HEK293T (cell line): ENCODE measurements at regions not wholly inside any gene's neighbourhood (a gene's known extent, or its start where the extent isn't known, plus 50 kb on each side); places are given as distances from the start of the nearest gene placed in this dataset.

ENCODE experiments used
- CTCF ChIA-PET: fragments of 350-600 bp; formaldehyde crosslinking; extraction: SDS; loops from one replicate; lab custom pipeline; 2021; ENCODE audit warnings: antibody characterized with exemption, inconsistent platforms; lab: Yijun Ruan, JAX
- POLR2A ChIA-PET: fragments of 350-600 bp; formaldehyde crosslinking; extraction: SDS; loops from one replicate; lab custom pipeline; 2020; ENCODE audit warnings: antibody characterized with exemption, inconsistent platforms; lab: Yijun Ruan, JAX
- DNase-seq: peaks from one replicate; pipeline ENCODE4 v3.0.0; 2012; ENCODE audit warnings: mixed read lengths; ENCODE audit errors: extremely low spot score
- ARNT ChIP-seq: fragments of 450-650 bp; IDR thresholded peaks from 2 replicates; pipeline ENCODE4 v1.6.1; 2017; ENCODE audit warnings: mild to moderate bottlenecking
- BHLHE40 ChIP-seq: fragments of 450-650 bp; IDR thresholded peaks from 2 replicates; pipeline ENCODE4 v1.6.1; 2016; ENCODE audit warnings: mild to moderate bottlenecking, moderate library complexity, borderline replicate concordance
- CTBP1 ChIP-seq: fragments of 450-650 bp; IDR thresholded peaks from 2 replicates; pipeline ENCODE4 v1.6.1; 2016; ENCODE audit warnings: borderline replicate concordance
- ELF4 ChIP-seq: fragments of 450-650 bp; IDR thresholded peaks from 2 replicates; pipeline ENCODE4 v1.6.1; 2017; ENCODE audit warnings: antibody characterized with exemption
- FOXA1 ChIP-seq: fragments of 450-650 bp; IDR thresholded peaks from 2 replicates; pipeline ENCODE4 v1.6.1; 2016; ENCODE audit warnings: mild to moderate bottlenecking
- FOXK2 ChIP-seq: fragments of 450-650 bp; IDR thresholded peaks from 2 replicates; pipeline ENCODE4 v1.6.1; 2016; ENCODE audit warnings: mild to moderate bottlenecking
- FOXM1 ChIP-seq: fragments of 450-650 bp; IDR thresholded peaks from 2 replicates; pipeline ENCODE4 v1.6.1; 2017; ENCODE audit warnings: mild to moderate bottlenecking, borderline replicate concordance
- HDGF ChIP-seq: fragments of 450-650 bp; IDR thresholded peaks from 2 replicates; pipeline ENCODE4 v1.6.1; 2017; ENCODE audit warnings: antibody characterized with exemption, borderline replicate concordance
- L3MBTL2 ChIP-seq: fragments of 450-650 bp; conservative IDR thresholded peaks from 2 replicates; pipeline ENCODE4 v1.6.1; 2016; ENCODE audit warnings: mild to moderate bottlenecking
- LEF1 ChIP-seq: fragments of 450-650 bp; IDR thresholded peaks from 2 replicates; pipeline ENCODE4 v1.6.1; 2017; ENCODE audit warnings: mild to moderate bottlenecking, borderline replicate concordance
- NFRKB ChIP-seq: fragments of 450-650 bp; IDR thresholded peaks from 2 replicates; pipeline ENCODE4 v1.6.1; 2016; ENCODE audit warnings: mild to moderate bottlenecking, moderate library complexity
- SP1 ChIP-seq: fragments of 450-650 bp; IDR thresholded peaks from 2 replicates; pipeline ENCODE4 v1.6.1; 2017
- SUZ12 ChIP-seq: fragments of 450-650 bp; IDR thresholded peaks from 2 replicates; pipeline ENCODE4 v1.6.1; 2016; ENCODE audit warnings: mild to moderate bottlenecking
- TARDBP ChIP-seq: fragments of 450-650 bp; IDR thresholded peaks from 2 replicates; pipeline ENCODE4 v1.6.1; 2016
- ZNF384 ChIP-seq: fragments of 450-650 bp; IDR thresholded peaks from 2 replicates; pipeline ENCODE4 v1.6.1; 2016
- TF ChIP-seq, protein P1 (sequence below): fragments of 450-650 bp; IDR thresholded peaks from 2 replicates; pipeline ENCODE4 v1.6.1; 2016

DNA sequence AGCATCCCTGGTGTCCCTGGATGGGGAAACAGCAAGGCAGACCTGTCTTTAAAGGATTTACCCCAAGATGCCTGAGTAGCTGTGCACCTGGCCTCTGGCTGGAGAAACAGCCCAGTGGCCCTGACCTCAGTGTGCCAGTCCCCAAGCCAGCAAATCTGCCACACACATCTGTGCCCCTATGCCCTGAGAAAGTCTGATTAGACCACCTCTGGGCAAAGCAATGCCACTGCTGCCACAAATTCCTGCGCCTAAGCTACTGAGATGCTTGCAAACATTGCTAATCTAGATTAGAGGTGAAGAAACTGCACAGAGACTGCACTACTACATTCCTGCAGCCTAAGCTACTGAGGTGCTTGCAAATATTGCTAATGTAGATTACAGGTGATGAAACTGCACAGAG lies 269.6 kb downstream of the CEMIP2 start:
- CTCF ChIA-PET = no interaction called here
- TF ChIP-seq SUZ12 (no peak), CTBP1 (no peak), SP1 (no peak), ARNT (no peak), L3MBTL2 (no peak), FOXM1 (no peak), ZNF384 (no peak), HDGF (no peak), TARDBP (no peak), LEF1 (no peak)
- TF ChIP-seq, protein P1, sequence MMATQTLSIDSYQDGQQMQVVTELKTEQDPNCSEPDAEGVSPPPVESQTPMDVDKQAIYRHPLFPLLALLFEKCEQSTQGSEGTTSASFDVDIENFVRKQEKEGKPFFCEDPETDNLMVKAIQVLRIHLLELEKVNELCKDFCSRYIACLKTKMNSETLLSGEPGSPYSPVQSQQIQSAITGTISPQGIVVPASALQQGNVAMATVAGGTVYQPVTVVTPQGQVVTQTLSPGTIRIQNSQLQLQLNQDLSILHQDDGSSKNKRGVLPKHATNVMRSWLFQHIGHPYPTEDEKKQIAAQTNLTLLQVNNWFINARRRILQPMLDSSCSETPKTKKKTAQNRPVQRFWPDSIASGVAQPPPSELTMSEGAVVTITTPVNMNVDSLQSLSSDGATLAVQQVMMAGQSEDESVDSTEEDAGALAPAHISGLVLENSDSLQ = no peak
- POLR2A ChIA-PET = no interaction called here
- no peak for DNase-seq

DNA sequence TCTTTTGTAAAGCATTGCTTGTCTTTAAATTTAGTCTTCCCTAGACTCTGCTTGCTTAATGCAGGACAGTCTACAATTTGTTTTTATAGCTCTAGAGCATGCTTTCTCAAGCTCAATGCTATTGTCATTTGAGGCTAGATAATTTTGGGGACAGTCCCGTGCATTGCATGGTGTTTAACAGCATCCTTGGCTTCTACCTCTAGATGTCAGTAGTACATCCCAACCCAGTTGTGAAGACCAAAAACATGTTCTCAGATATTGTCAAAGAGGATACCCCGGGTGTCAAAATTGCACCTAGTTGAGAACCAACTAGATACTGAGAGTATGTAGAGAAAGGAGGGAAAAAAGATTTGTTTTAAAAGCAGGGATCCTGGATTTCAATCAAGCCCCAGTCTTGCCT lies 277.5 kb downstream of the CEMIP2 start:
- CTCF ChIA-PET = interaction anchor here (0.6 kb wide), 2 partner anchors 8 to 193 kb away, joined by 3 read pairs; no protein-coding TSS in a partner anchor
- no peak for DNase-seq
- TF ChIP-seq NFRKB (no peak), L3MBTL2 (no peak), TARDBP (no peak), FOXK2 (no peak), SUZ12 (no peak), FOXA1 (no peak), SP1 (no peak), FOXM1 (no peak), ARNT (no peak), BHLHE40 (no peak), CTBP1 (no peak), ZNF384 (no peak)
- TF ChIP-seq, protein P1 = no peak
- POLR2A ChIA-PET = no interaction called here

DNA sequence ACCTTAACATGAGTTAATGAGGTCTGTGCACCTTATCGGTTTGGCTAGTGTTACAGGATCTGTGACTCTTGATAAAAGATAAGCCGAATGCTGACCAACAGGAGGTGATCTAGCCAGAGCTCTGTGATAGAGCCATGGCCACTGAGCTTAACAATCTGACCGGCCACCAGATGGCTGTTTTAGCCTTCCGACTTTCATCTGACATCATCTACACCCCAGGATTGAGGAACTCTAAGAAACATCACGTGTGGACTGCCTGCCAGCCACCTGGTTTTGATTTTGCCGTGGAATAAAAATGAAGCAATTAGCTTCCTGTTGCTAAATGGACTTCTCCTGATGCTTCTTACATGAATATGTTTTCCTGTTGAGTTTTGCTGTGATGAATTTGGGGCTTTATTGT lies 281.3 kb downstream of the CEMIP2 start:
- CTCF ChIA-PET = interaction anchor here (0.6 kb wide), 1 partner anchor 326 kb away, joined by 3 read pairs; no protein-coding TSS in a partner anchor
- no peak for DNase-seq
- POLR2A ChIA-PET = no interaction called here
- TF ChIP-seq NFRKB = no peak
- TF ChIP-seq LEF1 = no peak
- no peak for TF ChIP-seq ELF4
- no peak for TF ChIP-seq FOXA1
- TF ChIP-seq BHLHE40 = no peak
- TF ChIP-seq SP1 = no peak
- TF ChIP-seq FOXM1 = no peak

DNA sequence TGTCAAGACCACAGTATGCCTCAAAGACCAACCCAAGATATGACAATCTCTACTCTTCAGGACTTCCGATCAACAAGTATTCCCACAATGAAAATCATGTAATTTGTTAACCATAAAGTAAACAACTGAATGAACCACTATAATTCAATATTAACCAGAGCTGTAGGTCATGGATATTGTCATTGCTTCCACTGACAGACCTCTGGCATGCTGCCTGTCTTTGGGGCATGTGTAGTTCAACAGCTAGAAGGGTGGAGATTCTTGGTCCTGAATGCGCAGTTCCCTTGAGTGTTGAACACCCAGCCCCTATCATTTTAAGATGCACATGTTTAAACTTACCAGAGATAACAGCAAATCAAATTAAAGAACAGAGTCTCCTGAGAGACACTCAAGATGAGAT lies 283.0 kb downstream of the CEMIP2 start:
- ChIA-PET CTCF (no interaction called here), POLR2A (no interaction called here)
- no peak for TF ChIP-seq SUZ12
- no peak for TF ChIP-seq FOXK2
- TF ChIP-seq ARNT = no peak
- no peak for TF ChIP-seq FOXA1
- no peak for TF ChIP-seq CTBP1
- no peak for TF ChIP-seq TARDBP
- no peak for TF ChIP-seq ZNF384
- TF ChIP-seq L3MBTL2 = no peak
- TF ChIP-seq LEF1 = no peak
- TF ChIP-seq SP1 = no peak
- TF ChIP-seq ELF4 = no peak
- TF ChIP-seq FOXM1 = no peak
- TF ChIP-seq HDGF = no peak
- TF ChIP-seq, protein P1 = no peak
- DNase-seq = no peak

DNA sequence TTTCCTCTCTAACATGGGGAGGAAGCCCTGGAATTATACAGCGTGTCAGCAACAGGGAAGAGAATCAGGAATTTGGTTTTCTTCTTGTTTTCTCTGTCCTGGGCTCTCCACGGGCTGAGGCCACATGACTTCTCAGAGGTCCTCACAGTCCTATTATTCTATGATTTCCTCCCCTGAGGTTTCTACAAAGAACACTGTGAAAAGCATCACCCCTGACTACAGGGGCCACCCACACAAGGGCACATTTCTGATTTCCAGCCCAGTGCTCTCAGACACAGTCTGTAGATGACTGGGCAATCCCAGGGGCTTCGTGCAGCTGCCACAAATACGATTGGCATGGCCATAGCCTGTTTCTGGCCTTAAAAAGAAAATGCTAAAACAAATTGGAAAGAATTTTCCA lies 284.9 kb downstream of the CEMIP2 start:
- no peak for TF ChIP-seq FOXM1
- TF ChIP-seq FOXA1 = no peak
- no peak for TF ChIP-seq FOXK2
- no peak for TF ChIP-seq ELF4
- no peak for TF ChIP-seq BHLHE40
- CTCF ChIA-PET = no interaction called here

DNA sequence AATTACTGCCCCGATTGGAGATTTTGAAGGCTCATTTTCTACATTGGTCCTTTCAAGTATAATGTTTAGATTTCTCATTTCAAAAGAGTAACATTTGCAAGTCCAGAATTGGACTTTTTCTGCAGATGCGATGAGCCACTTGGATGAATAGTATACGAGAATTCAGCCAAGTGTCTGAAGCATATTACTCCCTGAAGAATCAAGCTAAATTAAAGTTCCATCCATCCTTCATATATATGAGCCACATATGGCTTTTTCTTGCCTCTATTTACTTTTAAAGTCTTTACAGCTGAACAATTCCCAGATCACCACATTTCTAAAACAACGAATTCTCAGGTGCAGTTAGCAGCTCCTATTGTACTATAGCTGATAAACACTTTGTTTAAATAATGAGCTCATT lies 288.7 kb downstream of the CEMIP2 start:
- ChIA-PET CTCF (no interaction called here), POLR2A (no interaction called here)
- TF ChIP-seq SP1 = no peak
- no peak for TF ChIP-seq ZNF384
- TF ChIP-seq FOXM1 = no peak
- TF ChIP-seq ELF4 = no peak
- no peak for TF ChIP-seq FOXK2
- TF ChIP-seq ARNT = no peak
- no peak for TF ChIP-seq L3MBTL2
- no peak for TF ChIP-seq BHLHE40
- no peak for TF ChIP-seq TARDBP
- TF ChIP-seq SUZ12 = no peak
- no peak for TF ChIP-seq CTBP1
- DNase-seq = no peak

More for the DNA sequence above, 284.9 kb downstream of the CEMIP2 start:
- POLR2A ChIA-PET = no interaction called here
- DNase-seq = no peak

DNA sequence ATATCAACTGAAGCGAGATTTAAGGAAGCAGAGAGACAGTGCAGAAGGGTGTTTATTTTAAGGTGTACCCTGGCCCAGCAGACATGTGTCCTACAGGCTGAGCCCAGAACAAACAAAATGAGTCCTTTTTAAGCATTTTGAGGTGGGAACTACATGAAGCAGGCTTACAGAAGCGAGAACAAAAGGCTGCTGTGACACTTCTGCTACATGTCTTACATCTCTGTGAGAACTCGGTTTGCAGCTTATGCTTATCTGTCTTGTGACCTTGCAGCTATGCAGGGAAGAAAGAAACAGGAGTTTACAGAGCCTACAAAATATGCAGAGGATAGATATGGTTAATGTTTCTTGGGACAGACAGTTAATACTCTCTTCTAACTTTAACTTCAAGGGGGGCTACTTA lies 295.9 kb downstream of the CEMIP2 start:
- TF ChIP-seq, protein P1 = no peak
- TF ChIP-seq FOXM1 (no peak), L3MBTL2 (no peak), ELF4 (no peak), FOXA1 (no peak), CTBP1 (no peak), HDGF (no peak), ARNT (no peak), SUZ12 (no peak), TARDBP (no peak), FOXK2 (no peak), NFRKB (no peak), LEF1 (no peak), ZNF384 (no peak), BHLHE40 (no peak), SP1 (no peak)
- no peak for DNase-seq
- ChIA-PET CTCF (no interaction called here), POLR2A (interaction anchor here (0.6 kb wide), 1 partner anchor 95 kb away, joined by 3 read pairs; no protein-coding TSS in a partner anchor)
